GM19397 (cell line): ENCODE measurements at regions not wholly inside any gene's neighbourhood (a gene's known extent, or its start where the extent isn't known, plus 50 kb on each side); places are given as distances from the start of the nearest gene placed in this dataset.

ENCODE experiments used
- ATAC-seq: cut with Tn5 transposase; IDR thresholded peaks from one replicate; pipeline ENCODE4 v1.9.1; 2021; ENCODE audit warnings: mild to moderate bottlenecking, moderate library complexity; ENCODE audit not compliant: unreplicated experiment

- ATAC-seq: no peak
These were observed 466.7 kb downstream of the TNS1 start for GRCh38 chr2:217535957-217536708.

GRCh38 chr2:217530392-217531090 lies 472.3 kb downstream of the TNS1 start:
- no peak for ATAC-seq

- ATAC-seq: no peak
These were observed 473.5 kb downstream of the TNS1 start for GRCh38 chr2:217529271-217529670.

- no peak for ATAC-seq
These were observed 475.1 kb downstream of the TNS1 start for GRCh38 chr2:217527590-217528202.

- ATAC-seq: no peak
These were observed 477.7 kb downstream of the TNS1 start for GRCh38 chr2:217525076-217525475.

- no peak for ATAC-seq
These were observed 479.5 kb downstream of the TNS1 start for GRCh38 chr2:217523286-217523685.

- ATAC-seq: no peak
These were observed 481.0 kb downstream of the TNS1 start for GRCh38 chr2:217521820-217522219.

GRCh38 chr2:217520356-217521010 lies 482.3 kb downstream of the TNS1 start:
- ATAC-seq: no peak

GRCh38 chr2:217517402-217517801 lies 485.4 kb downstream of the TNS1 start:
- no peak for ATAC-seq

GRCh38 chr2:217515615-217516309 lies 487.0 kb downstream of the TNS1 start:
- ATAC-seq: no peak

- no peak for ATAC-seq
These were observed 489.5 kb downstream of the TNS1 start for GRCh38 chr2:217513258-217513657.

GRCh38 chr2:217512728-217513127 lies 490.1 kb downstream of the TNS1 start:
- ATAC-seq: no peak

GRCh38 chr2:217512259-217512658 lies 490.5 kb downstream of the TNS1 start:
- no peak for ATAC-seq

GRCh38 chr2:217511850-217512249 lies 490.9 kb downstream of the TNS1 start:
- ATAC-seq: no peak

GRCh38 chr2:217510771-217511291 lies 492.0 kb downstream of the TNS1 start:
- ATAC-seq: no peak

- ATAC-seq: no peak
These were observed 497.5 kb downstream of the TNS1 start for GRCh38 chr2:217505303-217505702.

GRCh38 chr2:217501887-217502286 lies 500.9 kb downstream of the TNS1 start:
- no peak for ATAC-seq

- no peak for ATAC-seq
These were observed 504.9 kb downstream of the TNS1 start for GRCh38 chr2:217497843-217498377.

GRCh38 chr2:217494557-217494956 lies 508.2 kb downstream of the TNS1 start:
- ATAC-seq: no peak

GRCh38 chr2:217491271-217491670 lies 511.5 kb downstream of the TNS1 start:
- ATAC-seq: no peak
